ENCODE measurements at regions not wholly inside any gene's neighbourhood (a gene's known extent, or its start where the extent isn't known, plus 50 kb on each side); places are given as distances from the start of the nearest gene placed in this dataset.

GRCh38 chr21:27817902-27818623, 851.2 kb upstream of the ADAMTS5 start:
- TF ChIP-seq, protein P1, sequence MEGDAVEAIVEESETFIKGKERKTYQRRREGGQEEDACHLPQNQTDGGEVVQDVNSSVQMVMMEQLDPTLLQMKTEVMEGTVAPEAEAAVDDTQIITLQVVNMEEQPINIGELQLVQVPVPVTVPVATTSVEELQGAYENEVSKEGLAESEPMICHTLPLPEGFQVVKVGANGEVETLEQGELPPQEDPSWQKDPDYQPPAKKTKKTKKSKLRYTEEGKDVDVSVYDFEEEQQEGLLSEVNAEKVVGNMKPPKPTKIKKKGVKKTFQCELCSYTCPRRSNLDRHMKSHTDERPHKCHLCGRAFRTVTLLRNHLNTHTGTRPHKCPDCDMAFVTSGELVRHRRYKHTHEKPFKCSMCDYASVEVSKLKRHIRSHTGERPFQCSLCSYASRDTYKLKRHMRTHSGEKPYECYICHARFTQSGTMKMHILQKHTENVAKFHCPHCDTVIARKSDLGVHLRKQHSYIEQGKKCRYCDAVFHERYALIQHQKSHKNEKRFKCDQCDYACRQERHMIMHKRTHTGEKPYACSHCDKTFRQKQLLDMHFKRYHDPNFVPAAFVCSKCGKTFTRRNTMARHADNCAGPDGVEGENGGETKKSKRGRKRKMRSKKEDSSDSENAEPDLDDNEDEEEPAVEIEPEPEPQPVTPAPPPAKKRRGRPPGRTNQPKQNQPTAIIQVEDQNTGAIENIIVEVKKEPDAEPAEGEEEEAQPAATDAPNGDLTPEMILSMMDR (conservative IDR thresholded peaks at IDR 0.05; ENCODE audit: low read depth in 2 of 2): no peak
- TF ChIP-seq CREB1 (CRISPR knock-in tag; IDR thresholded peaks at IDR 0.05; ENCODE audit: low read depth): no peak
- no peak for TF ChIP-seq POLR2AphosphoS5 (IDR thresholded peaks at IDR 0.05; ENCODE audit: low read depth)
- no peak for TF ChIP-seq EZH2 (IDR thresholded peaks at IDR 0.05; ENCODE audit: low read depth, unreplicated experiment)

Data from GM23338 (cell line).